ENCODE measurements at regions not wholly inside any gene's neighbourhood (a gene's known extent, or its start where the extent isn't known, plus 50 kb on each side); places are given as distances from the start of the nearest gene placed in this dataset.

DNA sequence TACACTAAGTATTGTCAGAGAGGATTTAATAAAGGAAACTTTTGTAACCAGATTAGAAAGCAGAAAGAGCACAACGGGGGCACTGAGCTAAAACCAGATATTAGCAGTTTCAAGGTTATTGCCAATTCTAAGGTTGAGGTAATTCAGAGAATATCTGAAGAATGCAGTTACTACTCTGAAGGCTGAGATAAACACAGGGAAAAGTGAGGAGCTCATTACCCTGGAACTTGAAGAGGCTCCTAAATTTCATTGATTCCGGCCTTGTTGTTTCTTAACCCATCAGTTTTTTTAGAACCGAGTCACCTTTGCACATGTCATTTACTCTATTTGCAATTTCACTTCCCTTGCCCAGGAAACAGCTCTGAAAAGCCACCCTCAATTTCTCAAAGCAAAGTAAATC lies 72.4 kb upstream of the BTBD3 start:
- H3K4me3 ChIP-seq (ENCODE audit: low read length): no peak overlapping the region
- no peaks in the 10 kb centered on the region for H3K4me1 Mint-ChIP-seq (ENCODE audit: low read depth)
- no peaks in the 10 kb centered on the region for H3K9me3 ChIP-seq (ENCODE audit: control insufficient read depth in 1 of 2, insufficient read depth in 1 of 2, low read length in 2 of 2)
- H3K36me3 Mint-ChIP-seq (ENCODE audit: low read depth): no peaks in the 10 kb centered on the region
- H3K27ac ChIP-seq (ENCODE audit: low read depth in 1 of 2, low read length in 2 of 2): no peak overlapping the region
- ATAC-seq (ENCODE audit: poor library complexity) (no peak), DNase-seq (no peak)
- no peaks in the 10 kb centered on the region for H3K36me3 ChIP-seq (ENCODE audit: insufficient read depth, low read length)
- intact Hi-C loops (cut with DNase I, micrococcal nuclease): no loop called here
- TF ChIP-seq, protein P1, sequence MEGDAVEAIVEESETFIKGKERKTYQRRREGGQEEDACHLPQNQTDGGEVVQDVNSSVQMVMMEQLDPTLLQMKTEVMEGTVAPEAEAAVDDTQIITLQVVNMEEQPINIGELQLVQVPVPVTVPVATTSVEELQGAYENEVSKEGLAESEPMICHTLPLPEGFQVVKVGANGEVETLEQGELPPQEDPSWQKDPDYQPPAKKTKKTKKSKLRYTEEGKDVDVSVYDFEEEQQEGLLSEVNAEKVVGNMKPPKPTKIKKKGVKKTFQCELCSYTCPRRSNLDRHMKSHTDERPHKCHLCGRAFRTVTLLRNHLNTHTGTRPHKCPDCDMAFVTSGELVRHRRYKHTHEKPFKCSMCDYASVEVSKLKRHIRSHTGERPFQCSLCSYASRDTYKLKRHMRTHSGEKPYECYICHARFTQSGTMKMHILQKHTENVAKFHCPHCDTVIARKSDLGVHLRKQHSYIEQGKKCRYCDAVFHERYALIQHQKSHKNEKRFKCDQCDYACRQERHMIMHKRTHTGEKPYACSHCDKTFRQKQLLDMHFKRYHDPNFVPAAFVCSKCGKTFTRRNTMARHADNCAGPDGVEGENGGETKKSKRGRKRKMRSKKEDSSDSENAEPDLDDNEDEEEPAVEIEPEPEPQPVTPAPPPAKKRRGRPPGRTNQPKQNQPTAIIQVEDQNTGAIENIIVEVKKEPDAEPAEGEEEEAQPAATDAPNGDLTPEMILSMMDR (IDR thresholded peaks at IDR 0.05): no peak
- ChIA-PET POLR2A (no interaction called here), CTCF (no interaction called here)
- H3K27me3 ChIP-seq (ENCODE audit: control insufficient read depth in 1 of 2, insufficient read depth in 2 of 2, low read length in 2 of 2): no peaks in the 10 kb centered on the region
- no peaks in the 10 kb centered on the region for H3K9me3 Mint-ChIP-seq
- H3K27ac Mint-ChIP-seq: no peak overlapping the region
- no peaks in the 10 kb centered on the region for H3K4me1 ChIP-seq (ENCODE audit: insufficient read depth, low read length)
- H3K4me3 Mint-ChIP-seq: no peak overlapping the region
- H3K27me3 Mint-ChIP-seq: peaks cover 3% of the 10 kb centered on the region

DNA sequence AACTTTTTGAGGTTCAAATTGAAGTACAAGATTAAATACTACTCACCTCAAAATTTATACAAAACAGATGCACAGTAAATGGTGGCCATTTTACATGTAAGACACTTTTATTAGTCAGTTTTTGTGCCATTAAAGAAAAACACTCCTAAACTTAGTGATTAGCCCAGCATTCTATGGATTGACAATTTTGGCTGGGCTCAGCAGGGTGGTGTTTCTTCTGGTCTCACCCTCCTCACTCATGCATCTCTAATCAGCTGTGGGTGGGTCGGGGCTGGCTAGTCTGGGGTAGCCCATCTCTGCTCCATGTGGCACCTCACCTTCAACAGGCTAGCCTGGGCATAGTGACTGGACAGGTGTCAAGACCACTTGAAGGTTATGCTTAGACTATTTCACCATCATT lies 71.6 kb upstream of the BTBD3 start:
- intact Hi-C loops (cut with DNase I, micrococcal nuclease): no loop called here
- no peaks in the 10 kb centered on the region for H3K4me1 Mint-ChIP-seq (ENCODE audit: low read depth)
- H3K27ac Mint-ChIP-seq: no peak overlapping the region
- Histone ChIP-seq H3K4me1 (ENCODE audit: insufficient read depth, low read length) (no peaks in the 10 kb centered on the region), H3K9me3 (ENCODE audit: control insufficient read depth in 1 of 2, insufficient read depth in 1 of 2, low read length in 2 of 2) (no peaks in the 10 kb centered on the region), H3K27me3 (ENCODE audit: control insufficient read depth in 1 of 2, insufficient read depth in 2 of 2, low read length in 2 of 2) (no peaks in the 10 kb centered on the region), H3K27ac (ENCODE audit: low read depth in 1 of 2, low read length in 2 of 2) (no peak overlapping the region), H3K4me3 (ENCODE audit: low read length) (no peak overlapping the region), H3K36me3 (ENCODE audit: insufficient read depth, low read length) (no peaks in the 10 kb centered on the region)
- CTCF ChIA-PET: no interaction called here
- no peak overlapping the region for H3K4me3 Mint-ChIP-seq
- TF ChIP-seq, protein P1 (IDR thresholded peaks at IDR 0.05): no peak
- H3K9me3 Mint-ChIP-seq: no peaks in the 10 kb centered on the region
- DNase-seq: no peak
- ATAC-seq (ENCODE audit: poor library complexity): no peak
- H3K36me3 Mint-ChIP-seq (ENCODE audit: low read depth): no peaks in the 10 kb centered on the region
- H3K27me3 Mint-ChIP-seq: peaks cover 3% of the 10 kb centered on the region
- POLR2A ChIA-PET: no interaction called here

DNA sequence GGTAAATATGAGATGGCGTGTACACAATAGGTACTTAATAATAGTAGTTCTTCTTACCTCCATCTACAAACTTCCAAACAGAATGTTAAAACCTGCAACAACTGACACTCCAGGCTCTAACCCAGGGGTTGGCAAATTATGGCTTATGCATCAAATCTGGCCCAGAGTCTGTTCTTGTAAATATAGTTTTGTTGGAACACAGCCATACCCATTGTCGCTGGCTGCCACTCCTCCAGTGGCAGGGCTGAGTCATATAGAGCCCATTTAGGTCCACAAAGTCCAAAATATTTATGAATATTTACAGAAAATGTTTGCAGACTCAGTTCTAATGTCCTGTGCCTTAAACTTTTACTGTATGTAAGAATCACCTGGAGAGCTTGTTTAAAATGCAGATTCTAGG lies 69.9 kb upstream of the BTBD3 start:
- no peak for DNase-seq
- Mint-ChIP-seq H3K36me3 (ENCODE audit: low read depth) (no peaks in the 10 kb centered on the region), H3K27ac (no peak overlapping the region), H3K27me3 (peaks cover 3% of the 10 kb centered on the region), H3K9me3 (peaks cover 2% of the 10 kb centered on the region), H3K4me1 (ENCODE audit: low read depth) (no peaks in the 10 kb centered on the region), H3K4me3 (no peak overlapping the region)
- H3K4me3 ChIP-seq (ENCODE audit: low read length): no peak overlapping the region
- no peaks in the 10 kb centered on the region for H3K4me1 ChIP-seq (ENCODE audit: insufficient read depth, low read length)
- H3K27ac ChIP-seq (ENCODE audit: low read depth in 1 of 2, low read length in 2 of 2): no peak overlapping the region
- H3K27me3 ChIP-seq (ENCODE audit: control insufficient read depth in 1 of 2, insufficient read depth in 2 of 2, low read length in 2 of 2): no peaks in the 10 kb centered on the region
- ATAC-seq (ENCODE audit: poor library complexity): no peak
- TF ChIP-seq, protein P1 (IDR thresholded peaks at IDR 0.05): no peak
- ChIA-PET CTCF (no interaction called here), POLR2A (no interaction called here)
- no peaks in the 10 kb centered on the region for H3K9me3 ChIP-seq (ENCODE audit: control insufficient read depth in 1 of 2, insufficient read depth in 1 of 2, low read length in 2 of 2)
- intact Hi-C loops (cut with DNase I, micrococcal nuclease): no loop called here
- no peaks in the 10 kb centered on the region for H3K36me3 ChIP-seq (ENCODE audit: insufficient read depth, low read length)

Measured in CD4-positive, alpha-beta T cell (primary cell).